ENCODE measurements at regions not wholly inside any gene's neighbourhood (a gene's known extent, or its start where the extent isn't known, plus 50 kb on each side); places are given as distances from the start of the nearest gene placed in this dataset.

GRCh38 chr10:4648999-4649398 is 177.0 kb upstream of the AKR1E2 start:
- Histone ChIP-seq H3K4me2 (ENCODE audit: insufficient read depth, low read length) (no peak overlapping the region), H3K79me2 (ENCODE audit: control insufficient read depth, insufficient read depth, low read length) (no peaks in the 10 kb centered on the region), H3K9me3 (replicated peaks; ENCODE audit: control insufficient read depth, insufficient read depth, low read length) (no peaks in the 10 kb centered on the region), H2AFZ (ENCODE audit: low read depth, low read length) (no peak overlapping the region), H3K9ac (replicated peaks; ENCODE audit: extremely low read depth, insufficient read depth, low read length) (no peak overlapping the region), H3K27ac (ENCODE audit: insufficient read depth, low read depth, low read length) (no peak overlapping the region), H3K9me1 (replicated peaks; ENCODE audit: control insufficient read depth, extremely low read depth, insufficient read depth, low read length) (no peaks in the 10 kb centered on the region), H3K4me3 (replicated peaks in 1 of 3; ENCODE audit: insufficient read depth in 1 of 3, low read depth in 1 of 3, low read length in 3 of 3) (no peak overlapping the region), H3K4me1 (ENCODE audit: control insufficient read depth, extremely low read depth, insufficient read depth, low read length) (peaks cover 35% of the 10 kb centered on the region), H4K20me1 (replicated peaks; ENCODE audit: control insufficient read depth, extremely low read depth, insufficient read depth, low read length) (no peaks in the 10 kb centered on the region), H3K27me3 (ENCODE audit: control insufficient read depth in 2 of 2, insufficient read depth in 2 of 2, low read length in 2 of 2) (no peaks in the 10 kb centered on the region), H3K36me3 (ENCODE audit: control insufficient read depth in 2 of 2, extremely low read depth in 1 of 2, insufficient read depth in 2 of 2, low read length in 2 of 2) (peaks cover 0 to 4% of the 10 kb centered on the region in 2 experiments)
- no peak for TF ChIP-seq POLR2A (IDR thresholded peaks at IDR 0.05; ENCODE audit: low read depth, low read length)
- POLR2A ChIA-PET, result no interaction called here
- CTCF ChIA-PET, result no interaction called here
- FAIRE-seq (no peak), DNase-seq (ENCODE audit: low read depth, low spot score) (no peak)
- intact Hi-C loops (cut with micrococcal nuclease) (loop anchor here (5.0 kb wide), 2 partner anchors 107 to 197 kb away; no protein-coding TSS in a partner anchor), dilution Hi-C loops (cut with MboI; ENCODE audit: extremely low pct_ligation_motif_present, low sequenced_read_pairs) (no loop called here)
- no TSS peak for BruUV-seq (replicated peaks)

- H3K9me1 ChIP-seq (replicated peaks; ENCODE audit: control insufficient read depth, extremely low read depth, insufficient read depth, low read length), result no peaks in the 10 kb centered on the region
- H3K27me3 ChIP-seq (ENCODE audit: control insufficient read depth in 2 of 2, insufficient read depth in 2 of 2, low read length in 2 of 2), result no peaks in the 10 kb centered on the region
- H4K20me1 ChIP-seq (replicated peaks; ENCODE audit: control insufficient read depth, extremely low read depth, insufficient read depth, low read length), result no peaks in the 10 kb centered on the region
- TF ChIP-seq POLR2A (IDR thresholded peaks at IDR 0.05; ENCODE audit: low read depth, low read length) (no peak), FOS (IDR thresholded peaks at IDR 0.05; ENCODE audit: borderline replicate concordance, insufficient read depth, low read length) (peak; percentile 4), CTCF (IDR thresholded peaks at IDR 0.05; ENCODE audit: extremely low read depth in 1 of 2, insufficient read depth in 1 of 2, low read depth in 1 of 2, low read length in 2 of 2) (no peak)
- peaks cover 35% of the 10 kb centered on the region for H3K4me1 ChIP-seq (ENCODE audit: control insufficient read depth, extremely low read depth, insufficient read depth, low read length)
- no peak overlapping the region for H3K4me3 ChIP-seq (replicated peaks in 1 of 3; ENCODE audit: insufficient read depth in 1 of 3, low read depth in 1 of 3, low read length in 3 of 3)
- peak overlapping the region; percentile 48 for H3K4me2 ChIP-seq (ENCODE audit: insufficient read depth, low read length)
- DNase-seq (ENCODE audit: low read depth, low spot score) (peak; percentile 80), FAIRE-seq (peak; percentile 75)
- dilution Hi-C loops (cut with MboI; ENCODE audit: extremely low pct_ligation_motif_present, low sequenced_read_pairs) (no loop called here), intact Hi-C loops (cut with micrococcal nuclease) (loop anchor here (5.0 kb wide), 2 partner anchors 105 to 195 kb away; no protein-coding TSS in a partner anchor)
- ChIA-PET CTCF (interaction anchor here (1.0 kb wide), 1 partner anchor 10 kb away, joined by 4 read pairs; no protein-coding TSS in a partner anchor), POLR2A (no interaction called here)
- no peaks in the 10 kb centered on the region for H3K9me3 ChIP-seq (replicated peaks; ENCODE audit: control insufficient read depth, insufficient read depth, low read length)
- no TSS peak for BruUV-seq (replicated peaks)
- no peak overlapping the region for H3K27ac ChIP-seq (ENCODE audit: insufficient read depth, low read depth, low read length)
- H2AFZ ChIP-seq (ENCODE audit: low read depth, low read length), result no peak overlapping the region
- H3K79me2 ChIP-seq (ENCODE audit: control insufficient read depth, insufficient read depth, low read length), result no peaks in the 10 kb centered on the region
- H3K9ac ChIP-seq (replicated peaks; ENCODE audit: extremely low read depth, insufficient read depth, low read length), result no peak overlapping the region
- H3K36me3 ChIP-seq (ENCODE audit: control insufficient read depth in 2 of 2, extremely low read depth in 1 of 2, insufficient read depth in 2 of 2, low read length in 2 of 2), result peaks cover 0 to 2% of the 10 kb centered on the region in 2 experiments
Measured at GRCh38 chr10:4647109-4647785, 178.8 kb upstream of the AKR1E2 start.
